ENCODE measurements at regions not wholly inside any gene's neighbourhood (a gene's known extent, or its start where the extent isn't known, plus 50 kb on each side); places are given as distances from the start of the nearest gene placed in this dataset.

DNA sequence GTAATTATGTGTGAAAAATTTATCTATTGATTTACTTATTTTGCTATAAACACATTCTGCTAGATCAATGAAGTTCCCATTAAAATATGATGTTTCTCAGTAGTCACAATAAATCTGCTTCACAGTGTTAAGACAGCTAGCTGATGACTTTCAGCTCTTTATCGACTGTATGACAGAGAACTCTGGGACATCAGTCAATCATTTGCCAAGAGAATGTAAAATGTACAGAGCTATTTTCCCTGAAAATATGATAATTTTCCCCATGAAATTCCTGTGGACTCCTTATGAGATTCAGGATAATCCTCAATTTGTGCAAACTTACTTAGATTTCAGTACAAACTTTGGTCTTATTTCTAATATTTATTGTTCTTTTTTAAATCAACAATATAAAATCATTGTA, 430.5 kb downstream of the SLITRK6 start:
- Histone ChIP-seq H3K36me3 (no peaks in the 10 kb centered on the region), H3K27ac (no peak overlapping the region), H3K4me1 (ENCODE audit: control insufficient read depth in 1 of 2, low read depth in 2 of 2) (no peaks in the 10 kb centered on the region), H3K4me3 (no peak overlapping the region), H3K9me3 (no peaks in the 10 kb centered on the region), H3K27me3 (replicated peaks; ENCODE audit: insufficient read depth) (no peaks in the 10 kb centered on the region)
- ATAC-seq (ENCODE audit: insufficient number of reproducible peaks, low FRiP score, low read depth) (no peak), DNase-seq (ENCODE audit: low spot score) (no peak)
- TF ChIP-seq, protein P1, sequence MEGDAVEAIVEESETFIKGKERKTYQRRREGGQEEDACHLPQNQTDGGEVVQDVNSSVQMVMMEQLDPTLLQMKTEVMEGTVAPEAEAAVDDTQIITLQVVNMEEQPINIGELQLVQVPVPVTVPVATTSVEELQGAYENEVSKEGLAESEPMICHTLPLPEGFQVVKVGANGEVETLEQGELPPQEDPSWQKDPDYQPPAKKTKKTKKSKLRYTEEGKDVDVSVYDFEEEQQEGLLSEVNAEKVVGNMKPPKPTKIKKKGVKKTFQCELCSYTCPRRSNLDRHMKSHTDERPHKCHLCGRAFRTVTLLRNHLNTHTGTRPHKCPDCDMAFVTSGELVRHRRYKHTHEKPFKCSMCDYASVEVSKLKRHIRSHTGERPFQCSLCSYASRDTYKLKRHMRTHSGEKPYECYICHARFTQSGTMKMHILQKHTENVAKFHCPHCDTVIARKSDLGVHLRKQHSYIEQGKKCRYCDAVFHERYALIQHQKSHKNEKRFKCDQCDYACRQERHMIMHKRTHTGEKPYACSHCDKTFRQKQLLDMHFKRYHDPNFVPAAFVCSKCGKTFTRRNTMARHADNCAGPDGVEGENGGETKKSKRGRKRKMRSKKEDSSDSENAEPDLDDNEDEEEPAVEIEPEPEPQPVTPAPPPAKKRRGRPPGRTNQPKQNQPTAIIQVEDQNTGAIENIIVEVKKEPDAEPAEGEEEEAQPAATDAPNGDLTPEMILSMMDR (IDR thresholded peaks at IDR 0.05) = no peak

DNA sequence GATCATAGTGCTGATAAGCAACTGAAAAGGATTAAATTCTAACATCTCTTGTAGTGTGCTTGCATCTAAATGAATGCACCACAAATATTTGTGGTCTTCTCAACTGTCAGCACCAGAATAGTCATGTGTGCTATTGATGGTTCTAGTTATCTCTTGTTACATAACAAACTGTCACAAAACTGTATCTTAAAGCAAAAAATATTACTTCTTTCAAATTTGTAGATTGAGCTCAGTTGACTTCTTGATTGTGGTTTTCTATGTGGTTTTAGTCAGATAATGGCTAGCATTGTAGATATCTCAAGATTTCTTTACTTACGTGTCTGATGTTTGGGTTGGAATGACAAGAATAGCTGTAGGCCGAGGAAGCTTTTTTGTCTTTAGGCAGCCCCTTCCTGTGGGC, 431.3 kb downstream of the SLITRK6 start:
- TF ChIP-seq, protein P1 (IDR thresholded peaks at IDR 0.05) = no peak
- H3K27ac ChIP-seq = no peak overlapping the region
- DNase-seq (ENCODE audit: low spot score) = no peak
- no peak for ATAC-seq (ENCODE audit: insufficient number of reproducible peaks, low FRiP score, low read depth)
- no peaks in the 10 kb centered on the region for H3K36me3 ChIP-seq
- no peaks in the 10 kb centered on the region for H3K9me3 ChIP-seq
- no peaks in the 10 kb centered on the region for H3K4me1 ChIP-seq (ENCODE audit: control insufficient read depth in 1 of 2, low read depth in 2 of 2)
- no peaks in the 10 kb centered on the region for H3K27me3 ChIP-seq (replicated peaks; ENCODE audit: insufficient read depth)
- H3K4me3 ChIP-seq = no peak overlapping the region

DNA sequence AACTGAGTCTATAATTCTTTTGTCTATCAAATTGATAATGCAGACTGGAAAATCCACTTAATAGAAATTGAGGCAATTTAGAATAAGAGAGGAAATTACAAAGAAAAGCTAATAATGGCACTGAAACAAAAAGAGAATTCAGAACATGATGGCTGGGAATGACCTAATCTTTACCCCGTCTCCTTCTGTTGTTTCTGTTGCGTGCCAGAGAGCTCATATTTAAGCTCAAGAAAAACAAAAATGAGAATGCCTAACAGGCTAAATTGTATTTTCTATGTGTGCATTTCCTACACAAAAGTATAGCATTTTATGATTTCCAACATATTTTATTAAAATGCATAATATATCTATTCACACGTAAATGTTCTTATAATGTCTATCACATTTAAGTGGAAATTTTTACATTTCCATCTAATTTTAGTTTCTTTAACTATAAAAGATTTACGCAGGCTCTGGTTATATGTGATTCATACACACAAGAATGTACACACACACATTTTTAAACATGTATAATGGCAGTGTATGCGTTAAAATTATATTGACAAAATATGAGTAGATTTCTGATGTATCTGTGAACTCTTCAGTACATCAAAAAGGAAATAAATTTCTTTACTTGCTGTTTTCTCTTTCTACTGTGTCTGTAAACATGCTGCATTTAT, 432.3 kb downstream of the SLITRK6 start:
- no peak for ATAC-seq (ENCODE audit: insufficient number of reproducible peaks, low FRiP score, low read depth)
- DNase-seq (ENCODE audit: low spot score) = no peak
- H3K9me3 ChIP-seq = no peaks in the 10 kb centered on the region
- no peak overlapping the region for H3K4me3 ChIP-seq
- H3K27ac ChIP-seq = no peak overlapping the region
- H3K27me3 ChIP-seq (replicated peaks; ENCODE audit: insufficient read depth) = no peaks in the 10 kb centered on the region
- TF ChIP-seq, protein P1 (IDR thresholded peaks at IDR 0.05) = no peak
- H3K4me1 ChIP-seq (ENCODE audit: control insufficient read depth in 1 of 2, low read depth in 2 of 2) = no peaks in the 10 kb centered on the region
- H3K36me3 ChIP-seq = no peaks in the 10 kb centered on the region

DNA sequence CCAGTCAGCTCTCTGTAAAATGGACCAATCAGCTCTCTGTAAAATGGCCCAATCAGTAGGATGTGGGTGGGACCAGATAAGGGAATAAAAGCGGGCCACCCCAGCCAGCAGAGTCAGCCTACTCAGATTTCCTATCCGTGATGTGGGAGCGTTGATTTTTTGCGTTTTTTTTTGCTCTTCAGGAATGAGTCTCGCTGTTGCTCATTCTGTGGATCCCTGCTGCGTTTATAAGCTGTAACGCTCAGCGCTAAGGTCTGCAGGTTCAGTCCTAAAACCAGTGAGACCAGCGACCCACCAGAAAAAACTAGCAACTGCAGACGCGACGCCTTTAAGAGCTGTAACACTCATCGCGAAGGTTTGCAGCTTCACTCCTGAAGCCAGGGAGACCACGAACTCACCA, 435.7 kb downstream of the SLITRK6 start:
- Histone ChIP-seq H3K27ac (no peak overlapping the region), H3K27me3 (replicated peaks; ENCODE audit: insufficient read depth) (no peaks in the 10 kb centered on the region), H3K4me1 (ENCODE audit: control insufficient read depth in 1 of 2, low read depth in 2 of 2) (no peaks in the 10 kb centered on the region), H3K4me3 (no peak overlapping the region), H3K9me3 (no peaks in the 10 kb centered on the region), H3K36me3 (no peaks in the 10 kb centered on the region)
- TF ChIP-seq, protein P1 (IDR thresholded peaks at IDR 0.05) = no peak
- DNase-seq (ENCODE audit: low spot score) (no peak), ATAC-seq (ENCODE audit: insufficient number of reproducible peaks, low FRiP score, low read depth) (no peak)

DNA sequence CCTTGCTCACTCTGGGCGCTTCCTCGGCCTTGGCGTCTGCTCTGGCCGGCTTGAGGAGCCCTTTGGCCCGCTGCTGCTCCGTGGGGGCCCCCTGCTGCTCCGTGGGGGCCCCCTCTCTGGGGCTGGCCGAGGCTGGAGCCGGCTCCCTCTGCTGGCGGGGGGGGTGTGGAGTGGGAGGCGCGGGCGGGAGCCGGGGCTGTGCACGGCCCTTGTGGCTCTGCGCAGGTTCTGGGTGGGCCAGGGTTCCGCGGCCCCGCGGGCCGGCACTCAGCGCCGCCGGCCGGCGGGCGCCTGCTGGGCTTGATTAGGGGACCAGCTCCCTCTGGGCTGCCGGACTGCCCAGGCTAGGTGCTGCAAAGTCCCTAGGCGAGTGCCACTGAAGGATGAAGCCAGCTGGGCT, 436.2 kb downstream of the SLITRK6 start:
- DNase-seq (ENCODE audit: low spot score) (no peak), ATAC-seq (ENCODE audit: insufficient number of reproducible peaks, low FRiP score, low read depth) (no peak)
- H3K4me1 ChIP-seq (ENCODE audit: control insufficient read depth in 1 of 2, low read depth in 2 of 2) = no peaks in the 10 kb centered on the region
- H3K27me3 ChIP-seq (replicated peaks; ENCODE audit: insufficient read depth) = no peaks in the 10 kb centered on the region
- no peak overlapping the region for H3K4me3 ChIP-seq
- H3K27ac ChIP-seq = no peak overlapping the region
- no peaks in the 10 kb centered on the region for H3K9me3 ChIP-seq
- TF ChIP-seq, protein P1 (IDR thresholded peaks at IDR 0.05) = no peak
- H3K36me3 ChIP-seq = no peaks in the 10 kb centered on the region
